ENCODE measurements at regions not wholly inside any gene's neighbourhood (a gene's known extent, or its start where the extent isn't known, plus 50 kb on each side); places are given as distances from the start of the nearest gene placed in this dataset.

GRCh38 chr7:50182759-50183158 lies 89.7 kb upstream of the ZPBP start:
- Histone ChIP-seq H3K27ac (no peak overlapping the region), H3K36me3 (no peaks in the 10 kb centered on the region), H3K4me1 (no peaks in the 10 kb centered on the region), H3K27me3 (no peaks in the 10 kb centered on the region), H3K4me3 (no peak overlapping the region), H3K9me3 (no peaks in the 10 kb centered on the region)
- DNase-seq, result no peak
- TF ChIP-seq, protein P1, sequence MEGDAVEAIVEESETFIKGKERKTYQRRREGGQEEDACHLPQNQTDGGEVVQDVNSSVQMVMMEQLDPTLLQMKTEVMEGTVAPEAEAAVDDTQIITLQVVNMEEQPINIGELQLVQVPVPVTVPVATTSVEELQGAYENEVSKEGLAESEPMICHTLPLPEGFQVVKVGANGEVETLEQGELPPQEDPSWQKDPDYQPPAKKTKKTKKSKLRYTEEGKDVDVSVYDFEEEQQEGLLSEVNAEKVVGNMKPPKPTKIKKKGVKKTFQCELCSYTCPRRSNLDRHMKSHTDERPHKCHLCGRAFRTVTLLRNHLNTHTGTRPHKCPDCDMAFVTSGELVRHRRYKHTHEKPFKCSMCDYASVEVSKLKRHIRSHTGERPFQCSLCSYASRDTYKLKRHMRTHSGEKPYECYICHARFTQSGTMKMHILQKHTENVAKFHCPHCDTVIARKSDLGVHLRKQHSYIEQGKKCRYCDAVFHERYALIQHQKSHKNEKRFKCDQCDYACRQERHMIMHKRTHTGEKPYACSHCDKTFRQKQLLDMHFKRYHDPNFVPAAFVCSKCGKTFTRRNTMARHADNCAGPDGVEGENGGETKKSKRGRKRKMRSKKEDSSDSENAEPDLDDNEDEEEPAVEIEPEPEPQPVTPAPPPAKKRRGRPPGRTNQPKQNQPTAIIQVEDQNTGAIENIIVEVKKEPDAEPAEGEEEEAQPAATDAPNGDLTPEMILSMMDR (IDR thresholded peaks at IDR 0.05), result no peak
- no peak for TF ChIP-seq POLR2A (IDR thresholded peaks at IDR 0.05)

DNA sequence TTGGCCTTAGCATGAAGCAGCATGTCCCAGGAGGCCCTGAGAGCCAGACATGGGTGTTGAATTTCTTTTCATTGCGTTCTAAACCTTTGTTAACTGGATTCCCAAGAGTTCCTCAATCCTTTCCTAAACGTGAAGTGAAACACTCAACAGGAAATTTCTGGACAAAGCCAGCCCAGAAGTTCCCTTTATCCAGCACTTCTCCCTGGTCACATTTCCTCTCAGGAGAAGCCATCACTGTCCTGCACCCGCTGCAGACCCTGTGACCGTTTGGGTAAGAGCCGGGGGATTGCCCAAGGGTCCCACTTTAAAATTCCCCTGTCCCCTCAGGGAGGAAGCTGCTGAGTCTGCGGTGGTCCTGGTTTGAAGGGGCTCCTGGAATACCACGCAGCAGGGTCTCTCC lies 88.0 kb upstream of the ZPBP start:
- H3K36me3 ChIP-seq, result no peaks in the 10 kb centered on the region
- H3K27ac ChIP-seq, result no peak overlapping the region
- no peaks in the 10 kb centered on the region for H3K9me3 ChIP-seq
- no peaks in the 10 kb centered on the region for H3K4me1 ChIP-seq
- DNase-seq, result no peak
- no peak for TF ChIP-seq POLR2A (IDR thresholded peaks at IDR 0.05)
- TF ChIP-seq, protein P1 (IDR thresholded peaks at IDR 0.05), result no peak
- no peak overlapping the region for H3K4me3 ChIP-seq
- no peaks in the 10 kb centered on the region for H3K27me3 ChIP-seq

DNA sequence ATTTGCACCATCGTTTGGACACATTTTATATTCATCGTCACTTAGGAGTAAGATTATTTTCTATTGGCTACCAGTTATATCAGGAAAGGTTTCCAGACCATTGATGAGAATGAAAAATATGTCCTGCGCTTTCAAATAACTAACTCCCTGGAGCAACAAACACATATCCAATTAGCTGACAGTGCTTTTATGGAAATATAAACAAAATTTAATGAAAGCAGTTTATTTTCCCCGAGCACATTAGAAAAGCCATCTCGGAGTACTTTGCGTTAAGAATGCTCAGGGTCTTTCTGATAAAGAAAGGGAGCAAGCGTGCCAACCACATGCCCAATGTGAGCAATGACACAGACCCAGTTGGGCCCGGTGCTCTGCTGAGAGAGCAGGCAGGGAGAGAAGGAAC lies 85.1 kb upstream of the ZPBP start:
- no peaks in the 10 kb centered on the region for H3K27me3 ChIP-seq
- no peak overlapping the region for H3K4me3 ChIP-seq
- no peak overlapping the region for H3K27ac ChIP-seq
- no peaks in the 10 kb centered on the region for H3K4me1 ChIP-seq
- no peak for TF ChIP-seq POLR2A (IDR thresholded peaks at IDR 0.05)
- TF ChIP-seq, protein P1 (IDR thresholded peaks at IDR 0.05), result no peak
- H3K36me3 ChIP-seq, result no peaks in the 10 kb centered on the region
- no peak for DNase-seq
- H3K9me3 ChIP-seq, result no peaks in the 10 kb centered on the region

DNA sequence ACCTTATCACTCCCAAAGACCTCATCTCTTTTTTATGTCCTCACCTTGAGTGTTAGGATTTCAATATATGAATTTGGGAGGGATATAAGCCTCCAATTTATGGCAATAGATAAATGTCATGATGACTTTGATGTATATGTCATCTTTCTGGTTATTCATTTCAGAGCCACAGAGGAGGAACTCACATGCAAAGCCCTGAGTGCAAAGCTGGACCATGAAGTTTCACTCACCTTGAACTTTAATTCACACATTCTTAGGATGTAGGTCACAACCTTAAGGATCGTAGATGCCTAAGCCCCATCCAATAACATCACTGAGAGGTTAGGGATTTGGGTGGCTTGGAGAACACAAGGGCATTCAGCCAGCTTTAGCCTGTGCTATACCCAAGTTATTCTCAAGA lies 81.9 kb upstream of the ZPBP start:
- DNase-seq, result no peak
- no peak for TF ChIP-seq POLR2A (IDR thresholded peaks at IDR 0.05)
- TF ChIP-seq, protein P1 (IDR thresholded peaks at IDR 0.05), result no peak
- no peaks in the 10 kb centered on the region for H3K4me1 ChIP-seq
- H3K9me3 ChIP-seq, result no peaks in the 10 kb centered on the region
- H3K27me3 ChIP-seq, result no peaks in the 10 kb centered on the region
- no peak overlapping the region for H3K27ac ChIP-seq
- no peaks in the 10 kb centered on the region for H3K36me3 ChIP-seq
- no peak overlapping the region for H3K4me3 ChIP-seq

- DNase-seq, result no peak
- Histone ChIP-seq H3K4me1 (no peaks in the 10 kb centered on the region), H3K36me3 (no peaks in the 10 kb centered on the region), H3K4me3 (no peak overlapping the region), H3K27me3 (no peaks in the 10 kb centered on the region), H3K9me3 (no peaks in the 10 kb centered on the region), H3K27ac (no peak overlapping the region)
- TF ChIP-seq, protein P1 (IDR thresholded peaks at IDR 0.05), result no peak
- no peak for TF ChIP-seq POLR2A (IDR thresholded peaks at IDR 0.05)
These were observed 74.2 kb upstream of the ZPBP start for GRCh38 chr7:50166997-50167965.
